ENCODE measurements at regions not wholly inside any gene's neighbourhood (a gene's known extent, or its start where the extent isn't known, plus 50 kb on each side); places are given as distances from the start of the nearest gene placed in this dataset.
"Not testable (repeated sequence)": the region's sequence is repeated elsewhere in the genome, so short reads cannot be mapped to it uniquely, and the experiment has no call there.

DNA sequence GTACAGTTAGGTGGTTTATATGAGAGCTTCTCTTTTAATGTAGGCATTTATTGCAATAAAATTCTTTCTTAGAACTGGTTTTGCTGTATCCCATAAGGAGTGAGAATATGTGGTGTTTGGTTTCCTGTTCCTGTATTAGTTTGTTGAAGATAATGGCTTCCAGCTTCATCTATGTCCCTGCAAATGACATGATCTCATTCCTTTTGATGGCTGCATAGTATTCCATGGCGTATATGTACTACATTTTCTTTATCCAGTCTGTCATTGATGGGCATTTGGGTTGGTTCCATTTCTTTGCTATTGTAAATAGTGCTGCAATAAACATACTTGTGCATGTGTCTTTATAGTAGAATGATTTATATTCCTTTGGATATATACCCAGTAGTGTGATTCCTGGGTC, 106.7 kb upstream of the IRS4 start:
- not testable (repeated sequence) for DNase-seq (ENCODE audit: low read depth)

DNA sequence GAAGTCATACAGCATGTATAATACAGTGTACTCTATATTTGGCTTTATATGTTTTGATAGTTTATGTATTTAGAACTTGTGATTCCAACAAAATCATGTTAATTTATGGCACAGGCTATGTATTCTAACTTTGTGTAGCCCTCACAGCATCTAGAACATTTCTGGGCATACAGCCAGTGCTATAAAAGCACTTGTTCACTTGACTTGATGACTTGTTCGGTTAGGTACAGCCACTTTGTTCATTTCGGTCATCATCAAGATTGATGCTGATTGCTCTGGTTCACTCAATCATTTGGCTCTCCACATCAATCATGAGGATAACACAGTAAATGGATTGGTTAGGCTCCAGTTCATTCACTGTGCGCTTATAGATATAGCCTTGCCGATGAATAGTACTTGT, 97.6 kb upstream of the IRS4 start:
- no peak for DNase-seq (ENCODE audit: low read depth)

DNA sequence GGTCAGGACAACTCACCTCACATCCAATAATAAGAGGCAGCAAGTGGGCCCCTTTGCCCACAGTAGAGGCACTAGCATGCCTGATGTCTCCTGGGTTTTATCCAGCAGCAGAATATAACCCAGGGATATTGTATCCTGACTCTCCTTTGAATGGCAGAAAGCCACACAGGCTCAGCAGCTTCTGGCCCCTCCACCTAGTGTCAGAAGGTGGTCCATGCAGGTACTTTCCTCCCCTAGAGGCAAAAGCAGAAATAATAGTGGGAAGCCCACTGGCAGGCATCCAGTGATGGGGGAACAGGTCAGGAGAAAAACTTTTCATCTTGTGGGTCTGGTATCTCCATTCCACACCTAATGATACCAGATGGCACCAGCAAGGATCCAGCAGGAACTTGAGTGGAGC, 75.5 kb upstream of the IRS4 start:
- DNase-seq (ENCODE audit: low read depth), result no peak

GRCh38 chrX:108795240-108795639, 58.9 kb upstream of the IRS4 start:
- no peak for DNase-seq (ENCODE audit: low read depth)

Small RNAs in the stretch of these regions (microRNA-seq; reads per million reads assigned to microRNA genes)
- gene MIR6087, result 0.48 reads per million

All from myocyte (in vitro differentiated cells).